GM23338 (cell line): ENCODE measurements at regions not wholly inside any gene's neighbourhood (a gene's known extent, or its start where the extent isn't known, plus 50 kb on each side); places are given as distances from the start of the nearest gene placed in this dataset. TPM values are rescaled to one million over a fixed set of nuclear protein-coding genes. Genes with fewer than 3 reads are reported as not detected.

Experiments used
- ATAC-seq: fragments of 200-7000 bp; cut with Tn5 transposase; 3 replicates; pipeline ENCODE4 v1.9.1; 2020
- DNase-seq: peaks from one replicate; pipeline ENCODE4 v3.0.0-alpha.2; 2015; ENCODE audit warnings: low spot score
- H2AFZ ChIP-seq: fragments of 200-600 bp; sonication (generic); 2 replicates; pipeline ENCODE4 v1.8.0; 2016; ENCODE audit warnings: antibody characterized with exemption, mild to moderate bottlenecking, moderate library complexity
- H3F3A ChIP-seq: fragments of 200-600 bp; sonication (generic); replicated peaks from 2 replicates; pipeline ENCODE4 v1.8.0; 2017; ENCODE audit warnings: antibody characterized with exemption, mixed run types, low read depth
- H3K27ac ChIP-seq: fragments of 200-600 bp; sonication (generic); 2 replicates; pipeline ENCODE4 v1.6.1; 2016; ENCODE audit warnings: low read depth
- H3K27me3 ChIP-seq: fragments of 200-600 bp; sonication (generic); 2 replicates; pipeline ENCODE4 v1.8.0; 2016; ENCODE audit warnings: mild to moderate bottlenecking, mixed run types, moderate library complexity; ENCODE audit not compliant: insufficient read depth
- H3K36me3 ChIP-seq: fragments of 200-600 bp; sonication (generic); 2 replicates; pipeline ENCODE4 v1.8.0; 2016; ENCODE audit warnings: mild to moderate bottlenecking; ENCODE audit not compliant: insufficient read depth
- H3K4me1 ChIP-seq: fragments of 200-600 bp; sonication (generic); 2 replicates; pipeline ENCODE4 v1.8.0; 2016; ENCODE audit warnings: mild to moderate bottlenecking, moderate library complexity; ENCODE audit not compliant: insufficient read depth
- H3K4me2 ChIP-seq: fragments of 200-600 bp; sonication (generic); 2 replicates; pipeline ENCODE4 v1.7.1; 2017; ENCODE audit warnings: mixed run types
- H3K4me3 ChIP-seq: fragments of 200-600 bp; sonication (generic); 2 replicates; pipeline ENCODE4 v1.6.1; 2016; ENCODE audit warnings: mixed run types
- H3K79me2 ChIP-seq: fragments of 200-600 bp; sonication (generic); replicated peaks from 2 replicates; pipeline ENCODE4 v1.8.0; 2017; ENCODE audit warnings: mild to moderate bottlenecking; ENCODE audit not compliant: insufficient read depth
- H3K9me2 ChIP-seq: fragments of 200-600 bp; sonication (generic); 2 replicates; pipeline ENCODE4 v1.8.0; 2017; ENCODE audit not compliant: insufficient read depth
- H4K20me1 ChIP-seq: fragments of 200-600 bp; sonication (generic); replicated peaks from 2 replicates; pipeline ENCODE4 v1.8.0; 2017; ENCODE audit warnings: mild to moderate bottlenecking; ENCODE audit not compliant: insufficient read depth
- H3K27ac Mint-ChIP-seq: 2 replicates; pipeline ENCODE4 v1.8.0; 2020; ENCODE audit warnings: inconsistent platforms, mild to moderate bottlenecking, moderate library complexity, mixed read lengths
- H3K27me3 Mint-ChIP-seq: 3 replicates; pipeline ENCODE4 v1.8.0; 2022; ENCODE audit warnings: low read depth, mild to moderate bottlenecking, moderate library complexity, mixed read lengths, inconsistent platforms; ENCODE audit not compliant: insufficient read depth, poor library complexity
- H3K36me3 Mint-ChIP-seq: 3 replicates; pipeline ENCODE4 v1.8.0; 2021; ENCODE audit warnings: low read depth, mild to moderate bottlenecking, inconsistent platforms, moderate library complexity, mixed read lengths
- H3K4me1 Mint-ChIP-seq: 3 replicates; pipeline ENCODE4 v1.8.0; 2020; ENCODE audit warnings: mild to moderate bottlenecking, inconsistent platforms, mixed read lengths
- H3K4me3 Mint-ChIP-seq: 3 replicates; pipeline ENCODE4 v1.8.0; 2021; ENCODE audit warnings: moderate library complexity, mild to moderate bottlenecking, inconsistent platforms, mixed read lengths
- H3K9me3 Mint-ChIP-seq: 3 replicates; pipeline ENCODE4 v1.8.0; 2020; ENCODE audit warnings: moderate library complexity, mild to moderate bottlenecking, inconsistent platforms, mixed read lengths
- CTCF ChIP-seq, 2 experiments: fragments of 200-600 bp in 1 of 2; sonication (generic) in 1 of 2; conservative IDR thresholded peaks; 2 replicates each; pipeline versions ENCODE4 v1.5.1 to v1.6.1; 2016 to 2017; ENCODE audit warnings: antibody characterized with exemption in 2 of 2, low read depth in 2 of 2, mild to moderate bottlenecking in 2 of 2, moderate library complexity in 1 of 2
- EZH2phosphoT487 ChIP-seq: fragments of 200-600 bp; sonication (generic); IDR thresholded peaks from one replicate; pipeline ENCODE4 v1.8.1; 2018; ENCODE audit warnings: antibody characterized with exemption; ENCODE audit not compliant: unreplicated experiment
- NANOG ChIP-seq: IDR thresholded peaks from 2 replicates; pipeline ENCODE4 v1.6.1; 2016; ENCODE audit warnings: antibody characterized with exemption, borderline replicate concordance
- POLR2AphosphoS5 ChIP-seq: IDR thresholded peaks from 2 replicates; pipeline ENCODE4 v1.6.1; 2016; ENCODE audit warnings: antibody characterized with exemption, low read depth
- STAT1 ChIP-seq: IDR thresholded peaks from one replicate; pipeline ENCODE4 v1.6.1; 2016; ENCODE audit warnings: antibody characterized with exemption; ENCODE audit not compliant: unreplicated experiment
- ZNF331 ChIP-seq: fragments of 250-450 bp; sonication (Bioruptor Pico); IDR thresholded peaks from 2 replicates; pipeline ENCODE4 v1.5.0; 2020; ENCODE audit warnings: low read depth, mild to moderate bottlenecking, moderate library complexity
- ZNF462 ChIP-seq: fragments of 250-450 bp; sonication (Bioruptor Pico); IDR thresholded peaks from 2 replicates; pipeline ENCODE4 v1.5.0; 2020; ENCODE audit warnings: mild to moderate bottlenecking, moderate library complexity
- microRNA counts: library from miRNA; unstranded; fragments of <30 nt; microRNA quantifications from one replicate; lab custom pipeline; 2017
- microRNA-seq: library from miRNA; unstranded; fragments of <30 nt; microRNA quantifications from one replicate; pipeline ENCODE4, GENCODE V29; 2017
- small RNA-seq: library from RNA; depleted of rRNA; stranded (forward); fragments of <200 nt; gene quantifications from one replicate; pipeline ENCODE3, GENCODE V24; 2014; ENCODE audit warnings: low replicate concordance

GRCh38 chr1:24981631-24982005 is 51.5 kb upstream of the RUNX3 start (continued):
- TF ChIP-seq ZNF462 (CRISPR knock-in tag) = no peak
- TF ChIP-seq EZH2phosphoT487 = no peak
- TF ChIP-seq POLR2AphosphoS5 = no peak

GRCh38 chr1:24980836-24981630 is 51.0 kb upstream of the RUNX3 start:
- ATAC-seq = no peak
- no peak overlapping the region for H3K4me3 ChIP-seq
- no peak for TF ChIP-seq STAT1
- no peak for TF ChIP-seq ZNF331 (CRISPR knock-in tag)
- TF ChIP-seq CTCF (conservative IDR thresholded peaks at IDR 0.05; ENCODE audit: low read depth in 2 of 2) = no peak
- TF ChIP-seq NANOG = no peak
- TF ChIP-seq EZH2phosphoT487 = no peak
- H2AFZ ChIP-seq = no peak overlapping the region
- peaks cover 5% of the 10 kb centered on the region for H3K27me3 Mint-ChIP-seq
- H3K9me3 Mint-ChIP-seq = peaks cover 11% of the 10 kb centered on the region
- no peak overlapping the region for H3K4me2 ChIP-seq
- no peaks in the 10 kb centered on the region; the same call in 2 of the 3 replicates for H3K4me1 Mint-ChIP-seq
- H3K4me1 ChIP-seq = no peaks in the 10 kb centered on the region
- H3F3A ChIP-seq = no peaks in the 10 kb centered on the region
- H3K27ac ChIP-seq = no peak overlapping the region
- no peaks in the 10 kb centered on the region for H4K20me1 ChIP-seq
- H3K36me3 ChIP-seq = no peaks in the 10 kb centered on the region
- H3K4me3 Mint-ChIP-seq = no peak overlapping the region
- DNase-seq = no peak
- no peaks in the 10 kb centered on the region for H3K9me2 ChIP-seq
- no peaks in the 10 kb centered on the region for H3K79me2 ChIP-seq
- H3K36me3 Mint-ChIP-seq = no peaks in the 10 kb centered on the region; the same call in 2 of the 3 replicates
- H3K27ac Mint-ChIP-seq = no peak overlapping the region
- H3K27me3 ChIP-seq = no peaks in the 10 kb centered on the region

MicroRNA genes in the stretch of these regions (microRNA counts, 767-probe panel; counts per million panel counts)
- not detected for microRNA hsa-miR-4425 (lab: Ali Mortazavi, UCI)

Small RNA genes in the stretch of these regions (microRNA-seq; reads per million reads assigned to microRNA genes)
- not detected for gene MIR4425

Small RNA genes in the stretch of these regions (small RNA-seq; reads per million reads assigned to genes)
- not detected for gene MIR4425
